DND-41 (cell line): ENCODE measurements at regions not wholly inside any gene's neighbourhood (a gene's known extent, or its start where the extent isn't known, plus 50 kb on each side); places are given as distances from the start of the nearest gene placed in this dataset.

Source experiments
- ATAC-seq: fragments of 200-7000 bp; cut with Tn5 transposase; 3 replicates; pipeline ENCODE4 v1.9.1; 2021; ENCODE audit warnings: low read depth; ENCODE audit not compliant: insufficient read depth
- DNase-seq: peaks from one replicate; pipeline ENCODE4 v3.0.0-alpha.2; 2020
- H2AFZ ChIP-seq: 2 replicates; pipeline ENCODE4 v1.6.0; 2012; ENCODE audit warnings: low read depth, low read length
- H3K27ac ChIP-seq: 2 replicates; pipeline ENCODE4 v1.5.1; 2012; ENCODE audit warnings: low read length, inconsistent platforms
- H3K27me3 ChIP-seq: fragments of 200-600 bp; sonication (generic); 2 replicates; pipeline ENCODE4 v1.6.0; 2012; ENCODE audit warnings: low read length, mild to moderate bottlenecking, inconsistent platforms; ENCODE audit not compliant: insufficient read depth, poor library complexity
- H3K36me3 ChIP-seq: 2 replicates; pipeline ENCODE4 v1.5.1; 2012; ENCODE audit warnings: low read length, inconsistent platforms; ENCODE audit not compliant: insufficient read depth
- H3K4me1 ChIP-seq: 2 replicates; pipeline ENCODE4 v1.5.1; 2012; ENCODE audit warnings: mild to moderate bottlenecking, low read length; ENCODE audit not compliant: insufficient read depth
- H3K4me2 ChIP-seq: 2 replicates; pipeline ENCODE4 v1.6.0; 2012; ENCODE audit warnings: mild to moderate bottlenecking, moderate library complexity, low read length, inconsistent platforms; ENCODE audit not compliant: insufficient read depth
- H3K4me3 ChIP-seq, 2 experiments: fragments of 200-600 bp in 1 of 2; shearing (Covaris generic) in 1 of 2; 2 replicates each; pipeline ENCODE4 v1.5.1; 2012 to 2016; ENCODE audit warnings: inconsistent platforms in 2 of 2, low read length in 2 of 2, mild to moderate bottlenecking in 2 of 2, low read depth in 1 of 2, moderate library complexity in 1 of 2
- H3K79me2 ChIP-seq: 2 replicates; pipeline ENCODE4 v1.6.0; 2012; ENCODE audit warnings: low read length, inconsistent platforms; ENCODE audit not compliant: insufficient read depth
- H3K9ac ChIP-seq: 2 replicates; pipeline ENCODE4 v1.6.0; 2012; ENCODE audit warnings: low read depth, mild to moderate bottlenecking, inconsistent platforms, low read length, moderate library complexity
- H3K9me3 ChIP-seq: 2 replicates; pipeline ENCODE4 v1.5.1; 2012; ENCODE audit warnings: low read length, moderate library complexity, mild to moderate bottlenecking, inconsistent platforms; ENCODE audit not compliant: insufficient read depth, severe bottlenecking
- H4K20me1 ChIP-seq: 2 replicates; pipeline ENCODE4 v1.6.0; 2012; ENCODE audit warnings: low read length; ENCODE audit not compliant: insufficient read depth
- EZH2 ChIP-seq: IDR thresholded peaks from 3 replicates; pipeline ENCODE4 v1.6.1; 2012; ENCODE audit warnings: borderline replicate concordance, low read depth, mild to moderate bottlenecking, moderate library complexity, low read length, inconsistent platforms; ENCODE audit not compliant: severe bottlenecking
- TF ChIP-seq, protein P1 (sequence below): IDR thresholded peaks from 2 replicates; pipeline ENCODE4 v1.5.1; 2012; ENCODE audit warnings: borderline replicate concordance, low read length, moderate library complexity, mild to moderate bottlenecking; ENCODE audit not compliant: poor library complexity, severe bottlenecking; ENCODE audit errors: extremely low read depth

GRCh38 chr5:35309365-35310130 is 79.3 kb upstream of the PRLR start:
- no peaks in the 10 kb centered on the region for H3K27me3 ChIP-seq
- DNase-seq (no peak), ATAC-seq (no peak)
- TF ChIP-seq, protein P1, sequence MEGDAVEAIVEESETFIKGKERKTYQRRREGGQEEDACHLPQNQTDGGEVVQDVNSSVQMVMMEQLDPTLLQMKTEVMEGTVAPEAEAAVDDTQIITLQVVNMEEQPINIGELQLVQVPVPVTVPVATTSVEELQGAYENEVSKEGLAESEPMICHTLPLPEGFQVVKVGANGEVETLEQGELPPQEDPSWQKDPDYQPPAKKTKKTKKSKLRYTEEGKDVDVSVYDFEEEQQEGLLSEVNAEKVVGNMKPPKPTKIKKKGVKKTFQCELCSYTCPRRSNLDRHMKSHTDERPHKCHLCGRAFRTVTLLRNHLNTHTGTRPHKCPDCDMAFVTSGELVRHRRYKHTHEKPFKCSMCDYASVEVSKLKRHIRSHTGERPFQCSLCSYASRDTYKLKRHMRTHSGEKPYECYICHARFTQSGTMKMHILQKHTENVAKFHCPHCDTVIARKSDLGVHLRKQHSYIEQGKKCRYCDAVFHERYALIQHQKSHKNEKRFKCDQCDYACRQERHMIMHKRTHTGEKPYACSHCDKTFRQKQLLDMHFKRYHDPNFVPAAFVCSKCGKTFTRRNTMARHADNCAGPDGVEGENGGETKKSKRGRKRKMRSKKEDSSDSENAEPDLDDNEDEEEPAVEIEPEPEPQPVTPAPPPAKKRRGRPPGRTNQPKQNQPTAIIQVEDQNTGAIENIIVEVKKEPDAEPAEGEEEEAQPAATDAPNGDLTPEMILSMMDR, result no peak
- TF ChIP-seq EZH2, result no peak
- H3K79me2 ChIP-seq, result no peaks in the 10 kb centered on the region
- H3K4me2 ChIP-seq, result no peak overlapping the region
- H4K20me1 ChIP-seq, result no peaks in the 10 kb centered on the region
- H3K4me3 ChIP-seq, result no peak overlapping the region
- H3K4me1 ChIP-seq, result no peaks in the 10 kb centered on the region
- no peak overlapping the region for H2AFZ ChIP-seq
- H3K9me3 ChIP-seq, result no peaks in the 10 kb centered on the region
- no peak overlapping the region for H3K27ac ChIP-seq
- H3K36me3 ChIP-seq, result no peaks in the 10 kb centered on the region
- no peak overlapping the region for H3K9ac ChIP-seq

- peak; percentile 52; the same call in 2 of the 3 replicates for ATAC-seq
Observed at GRCh38 chr5:35308421-35308820, 78.1 kb upstream of the PRLR start.

DNA sequence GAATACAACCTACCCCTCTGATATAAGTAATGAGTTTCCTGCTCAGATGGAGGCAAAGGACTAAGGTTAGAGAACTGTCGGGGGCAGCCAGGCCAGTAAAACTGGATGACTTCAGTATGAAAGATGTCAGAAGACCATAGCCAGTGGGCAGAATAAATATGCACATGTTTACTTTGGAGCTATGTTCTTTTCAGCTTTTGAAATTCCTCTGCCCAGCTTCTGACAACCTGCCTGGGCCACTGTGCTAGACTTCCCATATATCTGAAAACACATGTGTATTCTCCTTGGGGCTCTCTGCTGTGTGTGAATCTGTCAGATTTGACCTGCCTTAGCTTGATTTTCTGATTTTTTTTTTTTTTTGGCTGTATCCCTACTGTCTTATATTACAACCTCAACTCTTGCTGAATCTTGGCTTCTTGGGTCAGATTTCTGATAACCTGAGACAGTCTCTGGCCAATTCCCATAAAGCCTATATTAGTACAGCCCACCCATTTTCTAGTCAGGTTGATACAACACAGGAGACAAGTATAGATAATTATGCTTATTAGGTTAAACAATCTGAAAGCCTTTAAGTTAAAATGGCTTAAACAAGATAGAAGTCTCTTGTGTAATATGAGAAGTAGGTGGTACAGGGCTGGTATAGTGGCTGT is 76.6 kb upstream of the PRLR start:
- no peaks in the 10 kb centered on the region for H4K20me1 ChIP-seq
- H3K36me3 ChIP-seq, result no peaks in the 10 kb centered on the region
- no peaks in the 10 kb centered on the region for H3K4me1 ChIP-seq
- H3K27ac ChIP-seq, result no peak overlapping the region
- no peak overlapping the region for H2AFZ ChIP-seq
- no peak overlapping the region for H3K9ac ChIP-seq
- no peak overlapping the region for H3K4me3 ChIP-seq
- no peak for TF ChIP-seq EZH2
- TF ChIP-seq, protein P1, result no peak
- no peak overlapping the region for H3K4me2 ChIP-seq
- DNase-seq (no peak), ATAC-seq (no peak)
- no peaks in the 10 kb centered on the region for H3K79me2 ChIP-seq
- H3K27me3 ChIP-seq, result no peaks in the 10 kb centered on the region
- no peaks in the 10 kb centered on the region for H3K9me3 ChIP-seq

More at GRCh38 chr5:35308421-35308820, 78.1 kb upstream of the PRLR start:
- Histone ChIP-seq H4K20me1 (no peaks in the 10 kb centered on the region), H3K27me3 (no peaks in the 10 kb centered on the region), H3K36me3 (no peaks in the 10 kb centered on the region), H3K4me3 (no peak overlapping the region), H2AFZ (no peak overlapping the region), H3K4me2 (no peak overlapping the region), H3K4me1 (no peaks in the 10 kb centered on the region), H3K27ac (no peak overlapping the region), H3K9me3 (no peaks in the 10 kb centered on the region), H3K9ac (no peak overlapping the region), H3K79me2 (no peaks in the 10 kb centered on the region)
- DNase-seq, result peak; percentile 9
- TF ChIP-seq, protein P1, result no peak
- TF ChIP-seq EZH2, result no peak
